NCI-H446 (cell line): ENCODE measurements at regions not wholly inside any gene's neighbourhood (a gene's known extent, or its start where the extent isn't known, plus 50 kb on each side); places are given as distances from the start of the nearest gene placed in this dataset.

Experiments
- DNase-seq, 2 experiments: peaks; one replicate each; lab custom pipeline; 2025; lab: John Stamatoyannopoulos, UW

GRCh38 chr10:6769704-6770417 lies 189.8 kb upstream of the PRKCQ start:
- no peak for DNase-seq

GRCh38 chr10:6766131-6766801 lies 186.2 kb upstream of the PRKCQ start:
- no peak for DNase-seq

GRCh38 chr10:6763423-6763822 lies 183.3 kb upstream of the PRKCQ start:
- no peak for DNase-seq

GRCh38 chr10:6763001-6763400 lies 182.9 kb upstream of the PRKCQ start:
- DNase-seq: no peak

GRCh38 chr10:6759961-6760360 lies 179.9 kb upstream of the PRKCQ start:
- no peak for DNase-seq

GRCh38 chr10:6757158-6757557 lies 177.1 kb upstream of the PRKCQ start:
- no peak for DNase-seq

GRCh38 chr10:6756716-6757115 lies 176.6 kb upstream of the PRKCQ start:
- DNase-seq: no peak

- DNase-seq: no peak
Measured at GRCh38 chr10:6755781-6756460, 175.8 kb upstream of the PRKCQ start.

GRCh38 chr10:6753644-6754043 lies 173.6 kb upstream of the PRKCQ start:
- no peak for DNase-seq

GRCh38 chr10:6751363-6751762 lies 171.3 kb upstream of the PRKCQ start:
- no peak for DNase-seq

- no peak for DNase-seq
Measured at GRCh38 chr10:6748981-6749635, 169.0 kb upstream of the PRKCQ start.

- no peak for DNase-seq
Measured at GRCh38 chr10:6748029-6748428, 168.0 kb upstream of the PRKCQ start.

GRCh38 chr10:6746782-6747181 lies 166.7 kb upstream of the PRKCQ start:
- no peak for DNase-seq

GRCh38 chr10:6743291-6743849 lies 163.3 kb upstream of the PRKCQ start:
- DNase-seq: no peak

GRCh38 chr10:6741541-6741941 lies 161.5 kb upstream of the PRKCQ start:
- DNase-seq: no peak

- no peak for DNase-seq
Measured at GRCh38 chr10:6739530-6740174, 159.6 kb upstream of the PRKCQ start.

- no peak for DNase-seq
Measured at GRCh38 chr10:6738112-6738768, 158.2 kb upstream of the PRKCQ start.

- no peak for DNase-seq
Measured at GRCh38 chr10:6737758-6738111, 157.7 kb upstream of the PRKCQ start.

GRCh38 chr10:6737080-6737641 lies 157.1 kb upstream of the PRKCQ start:
- DNase-seq: no peak

GRCh38 chr10:6734286-6734685 lies 154.2 kb upstream of the PRKCQ start:
- DNase-seq: no peak

GRCh38 chr10:6729861-6730344 lies 149.8 kb upstream of the PRKCQ start:
- no peak for DNase-seq
